GM21526 (cell line): ENCODE measurements at regions not wholly inside any gene's neighbourhood (a gene's known extent, or its start where the extent isn't known, plus 50 kb on each side); places are given as distances from the start of the nearest gene placed in this dataset.

Source experiments
- ATAC-seq: cut with Tn5 transposase; IDR thresholded peaks from one replicate; pipeline ENCODE4 v1.9.1; 2021; ENCODE audit warnings: moderate library complexity; ENCODE audit not compliant: unreplicated experiment, low FRiP score

DNA sequence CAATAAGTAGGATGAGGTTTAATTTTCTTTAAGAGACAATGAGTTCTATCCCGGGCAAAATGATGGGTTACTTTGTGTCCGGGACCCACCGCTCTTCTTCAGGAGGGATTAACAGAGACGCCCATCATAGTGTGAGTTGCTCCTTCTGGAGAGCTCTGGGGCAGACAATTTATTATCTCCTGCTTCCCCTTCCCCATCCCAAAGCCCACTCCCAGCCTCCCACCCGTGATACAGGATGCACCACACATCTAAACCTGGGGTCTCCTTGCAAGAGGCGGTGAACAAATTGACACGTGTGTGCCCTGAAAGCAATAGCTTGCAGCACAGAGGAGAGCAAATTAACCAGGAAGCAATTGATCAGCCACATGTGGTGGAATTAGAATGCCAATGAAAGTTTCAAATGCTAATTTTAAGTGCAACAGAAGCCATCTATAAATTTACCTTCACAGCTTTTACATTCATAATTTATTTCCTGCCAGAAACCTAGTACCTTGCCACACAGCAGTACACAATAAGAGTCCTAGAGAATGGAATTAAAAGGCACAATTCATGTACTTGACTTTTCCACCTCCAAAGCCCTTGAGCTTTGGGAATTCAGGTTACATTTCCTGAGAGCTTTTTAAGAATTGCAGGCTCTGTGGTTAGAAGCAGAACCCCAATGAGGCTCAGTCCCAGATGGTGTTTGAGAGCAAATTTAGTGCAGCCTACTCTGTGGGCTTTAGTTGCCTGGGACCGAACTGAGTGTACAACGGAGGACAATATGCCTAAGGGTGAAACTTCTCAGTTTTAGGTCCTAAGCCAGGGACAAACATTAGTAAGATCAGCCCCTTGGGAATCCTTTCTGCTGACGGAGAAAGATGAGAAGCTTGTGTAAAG is 399.6 kb downstream of the MED10 start:
- no peak for ATAC-seq

DNA sequence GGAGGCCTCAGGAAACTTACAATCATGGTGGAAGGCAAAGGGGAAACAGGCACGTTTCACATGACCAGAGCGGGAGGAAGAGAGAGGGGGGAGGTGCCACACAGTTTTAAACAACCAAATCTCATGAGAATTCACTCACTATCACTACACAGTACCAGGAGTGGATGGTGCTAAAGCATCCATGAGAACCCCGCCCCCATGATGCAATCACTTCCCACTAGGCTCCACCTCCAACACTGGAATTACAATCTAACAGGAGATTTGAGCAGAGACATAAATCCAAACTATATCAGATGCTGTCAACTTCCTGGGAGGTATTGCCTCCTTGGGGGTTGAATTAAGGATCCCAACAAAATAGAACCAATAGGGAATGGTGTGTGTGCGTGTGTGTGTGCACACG is 407.1 kb downstream of the MED10 start:
- no peak for ATAC-seq

DNA sequence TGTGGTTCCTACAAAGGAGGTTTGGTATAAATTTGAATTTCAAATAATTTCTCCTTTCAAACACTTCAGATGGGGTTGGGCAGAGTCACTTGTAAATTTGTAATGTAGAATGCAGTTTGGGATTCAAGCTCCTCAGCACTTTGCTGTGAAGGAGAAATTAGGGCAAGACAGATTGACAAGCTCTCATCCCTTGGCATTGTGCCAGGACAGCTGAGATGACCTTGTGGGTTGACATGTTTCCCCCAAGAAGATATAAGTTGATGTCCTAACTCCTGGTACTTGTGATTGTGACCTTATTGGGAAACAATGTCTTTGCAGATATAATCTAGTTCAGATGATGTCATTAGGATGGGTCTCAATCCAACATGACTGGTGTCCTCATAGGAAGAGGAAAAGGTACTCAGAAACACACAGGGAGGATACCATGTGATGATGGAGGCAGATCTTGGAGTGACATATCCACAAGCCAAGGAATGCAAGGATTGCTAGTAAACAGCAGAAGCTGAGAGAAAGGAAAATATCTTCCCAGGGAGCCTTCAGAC is 408.3 kb downstream of the MED10 start:
- no peak for ATAC-seq

DNA sequence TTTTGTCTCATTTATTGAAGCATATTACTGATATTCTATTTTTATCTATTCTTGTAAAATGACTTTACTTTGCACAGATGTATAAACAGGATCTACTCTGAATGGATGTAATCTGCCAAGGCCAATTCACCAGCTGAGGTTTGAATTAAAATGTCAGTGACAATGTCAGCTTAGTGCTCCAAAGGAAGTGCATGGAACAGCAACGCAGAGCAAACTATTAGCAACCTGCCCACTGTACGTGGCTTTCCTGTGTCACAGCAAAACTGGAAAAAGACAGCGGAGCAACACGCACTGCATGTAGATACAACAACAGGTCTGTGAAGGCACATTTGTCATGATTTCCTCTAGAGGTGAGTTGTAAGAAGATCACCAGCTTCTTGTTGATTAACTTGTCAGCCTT is 409.4 kb downstream of the MED10 start:
- ATAC-seq = no peak

DNA sequence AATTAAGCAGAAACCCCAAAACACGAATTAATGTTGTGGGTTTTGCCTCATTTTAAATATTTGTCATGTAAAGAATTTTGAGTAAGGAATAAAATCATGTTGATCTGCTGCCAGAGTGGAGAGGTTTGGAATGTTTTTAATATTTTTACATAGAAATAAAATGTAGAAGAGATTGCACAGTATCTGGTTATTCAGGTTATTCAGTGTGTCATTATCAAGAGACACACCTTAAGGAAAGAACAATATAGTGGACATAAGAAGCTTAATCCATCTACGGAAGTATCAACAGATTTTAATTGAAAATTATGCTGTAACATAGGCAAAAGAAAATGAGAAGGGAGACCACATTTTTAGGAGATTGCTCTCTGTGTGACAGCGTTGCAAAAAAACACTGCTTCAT is 410.4 kb downstream of the MED10 start:
- ATAC-seq = no peak

DNA sequence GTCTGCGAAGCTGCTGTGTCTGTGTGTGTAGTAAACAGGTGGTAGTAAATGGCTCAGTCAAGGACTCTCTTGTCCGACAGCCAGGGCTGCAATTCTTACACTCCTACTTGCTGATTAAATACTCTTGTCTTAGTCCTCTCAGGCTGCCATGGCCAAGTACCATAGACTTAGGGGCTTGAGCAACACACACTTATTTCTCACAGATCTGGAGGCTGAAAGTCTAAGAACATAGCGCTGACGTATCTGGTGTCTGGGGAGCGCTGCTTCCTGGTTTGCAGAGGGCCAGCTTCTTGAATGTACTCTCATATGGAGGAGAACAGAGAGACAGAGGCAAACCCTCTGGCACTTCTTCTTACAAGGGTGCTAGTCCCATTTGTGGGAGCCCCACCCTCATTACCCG is 411.0 kb downstream of the MED10 start:
- ATAC-seq = no peak

DNA sequence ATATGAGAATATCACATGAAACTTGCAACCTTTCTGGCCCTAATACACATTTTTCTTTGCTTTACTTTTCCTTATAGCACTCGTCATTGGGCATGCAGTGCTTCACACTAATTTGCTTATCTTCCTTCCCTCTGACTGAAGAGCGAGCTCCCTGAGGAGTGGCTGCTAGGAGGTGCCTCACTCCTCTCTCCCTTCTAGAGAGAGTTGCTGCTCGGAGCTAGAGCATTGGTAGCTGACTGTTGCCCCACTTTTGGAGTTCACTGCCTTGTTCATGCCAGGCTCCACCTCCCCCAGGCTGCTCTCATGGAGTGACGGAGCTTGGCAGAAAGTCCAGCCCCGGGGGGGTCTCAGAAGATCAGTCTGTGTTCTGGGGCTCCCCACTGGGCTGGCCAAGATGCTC is 413.2 kb downstream of the MED10 start:
- no peak for ATAC-seq

DNA sequence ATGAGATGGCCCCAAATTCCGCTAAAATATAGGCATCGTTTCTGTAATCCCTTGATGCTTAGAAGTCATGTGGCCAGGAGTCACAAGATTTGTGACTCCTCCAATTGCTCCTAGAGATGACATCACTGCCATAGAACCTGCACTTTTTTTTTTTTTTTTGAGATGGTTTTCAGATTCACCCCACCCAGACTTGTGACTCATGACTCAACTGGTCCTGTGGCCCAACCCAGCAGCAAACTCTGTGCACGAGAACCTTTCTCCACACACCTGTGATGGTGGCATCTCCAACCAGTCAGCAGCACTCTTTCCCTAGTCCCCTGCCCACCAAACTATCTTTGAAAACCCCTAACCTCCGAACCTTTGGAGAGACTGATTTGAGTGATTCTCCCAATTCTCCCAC is 414.0 kb downstream of the MED10 start:
- no peak for ATAC-seq

DNA sequence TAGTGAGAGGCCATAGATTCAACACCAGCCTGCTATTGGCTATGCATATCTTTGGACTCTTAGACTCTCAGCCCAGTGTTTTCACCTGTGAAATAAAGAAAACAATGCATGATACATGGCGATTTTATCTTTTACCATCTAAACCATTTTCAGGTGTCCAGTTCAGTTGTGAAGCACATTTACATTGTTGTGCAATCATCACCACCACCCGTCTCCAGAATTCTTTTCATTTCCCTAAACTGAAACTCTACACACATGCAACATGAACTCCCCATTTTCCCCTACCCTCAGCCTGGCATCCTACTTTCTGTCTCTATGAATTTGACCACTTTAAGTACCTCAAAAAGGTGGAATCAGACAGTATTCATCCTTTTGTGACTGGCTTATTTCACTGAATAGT is 420.6 kb downstream of the MED10 start:
- ATAC-seq = no peak

DNA sequence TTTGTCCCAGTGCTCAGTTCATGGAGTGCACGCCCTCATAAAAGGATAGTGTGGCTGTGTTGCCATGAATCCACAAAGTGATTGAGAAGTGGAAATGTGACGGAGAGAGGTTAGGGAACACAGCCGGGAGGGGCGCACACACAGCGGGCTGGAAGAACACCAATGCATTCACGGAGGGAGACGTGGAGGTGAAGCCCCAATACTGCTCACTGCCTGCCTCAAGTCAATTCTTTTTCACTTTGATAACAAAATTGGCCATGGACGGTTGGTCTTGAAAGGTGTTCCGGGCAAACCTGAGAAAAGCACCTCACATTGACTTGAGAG is 424.1 kb downstream of the MED10 start:
- ATAC-seq = no peak

DNA sequence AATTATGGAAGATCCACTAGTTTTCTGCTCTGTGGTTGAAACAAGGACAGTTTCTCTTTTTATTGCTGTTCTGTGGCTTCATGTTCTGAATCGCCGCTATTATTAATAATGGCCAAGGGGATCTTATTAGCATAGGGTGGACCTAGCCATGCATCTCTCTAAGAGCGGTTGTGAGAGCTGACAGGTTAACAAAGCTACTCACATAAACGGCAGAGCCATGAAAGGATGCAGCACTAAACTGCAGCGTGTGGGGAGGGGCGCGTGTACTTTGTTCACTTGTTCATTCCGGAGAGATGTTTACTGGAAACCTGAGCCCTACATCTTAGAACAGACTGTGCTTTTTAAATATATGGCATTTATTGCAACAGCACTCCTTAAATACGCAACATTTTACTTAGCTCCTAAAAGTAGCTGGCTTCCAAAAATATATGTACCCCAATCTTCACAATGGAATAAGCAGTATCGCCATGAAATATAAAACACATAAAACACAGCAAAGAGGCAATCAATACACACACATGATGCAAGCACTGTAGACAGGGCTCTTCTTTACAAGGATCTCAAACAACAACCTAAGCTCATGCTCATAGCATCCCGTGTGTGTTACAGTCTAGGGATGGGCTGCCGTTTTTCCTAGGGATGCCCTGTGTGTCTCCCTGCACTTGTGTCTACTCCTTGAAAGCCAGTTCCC is 424.6 kb downstream of the MED10 start:
- ATAC-seq = no peak

DNA sequence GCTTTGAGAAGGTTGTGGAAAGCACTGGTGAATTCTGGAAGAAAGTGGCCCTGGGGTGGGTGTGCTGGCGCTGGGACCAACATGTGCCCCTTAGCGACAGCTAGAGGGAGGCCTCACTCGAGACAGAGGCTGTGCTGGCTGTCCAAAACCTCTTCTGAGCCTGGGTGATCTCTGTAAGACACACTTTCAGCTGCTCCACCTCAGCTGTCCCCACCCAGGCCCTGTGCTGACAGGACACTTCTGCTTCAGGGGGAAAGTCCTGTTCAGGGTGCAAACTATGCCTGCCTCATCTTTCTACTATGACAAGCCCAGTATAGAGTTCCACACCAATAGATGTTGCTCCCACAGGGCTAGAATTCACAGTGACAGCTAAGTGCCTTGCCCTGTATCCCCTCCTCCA is 426.4 kb downstream of the MED10 start:
- ATAC-seq = no peak

DNA sequence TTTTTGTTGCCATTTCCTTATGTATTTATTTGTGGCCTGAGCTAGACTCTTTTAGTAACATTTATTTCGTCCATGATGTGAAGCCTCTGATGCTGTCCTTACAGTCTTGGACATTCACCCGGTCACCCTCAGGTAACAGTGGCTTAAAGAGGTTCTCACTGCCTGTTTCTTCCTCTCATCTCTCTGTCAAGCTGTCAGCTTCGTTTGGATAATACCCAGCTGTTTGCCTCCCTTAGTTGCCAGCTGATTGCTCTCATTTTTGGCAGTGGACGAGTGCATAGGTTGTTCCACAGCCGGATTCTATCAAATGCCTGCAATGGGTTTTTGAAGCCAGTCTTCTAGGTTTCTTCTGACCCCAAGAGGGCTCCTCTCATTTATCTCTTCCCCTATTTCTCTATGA is 427.7 kb downstream of the MED10 start:
- no peak for ATAC-seq

DNA sequence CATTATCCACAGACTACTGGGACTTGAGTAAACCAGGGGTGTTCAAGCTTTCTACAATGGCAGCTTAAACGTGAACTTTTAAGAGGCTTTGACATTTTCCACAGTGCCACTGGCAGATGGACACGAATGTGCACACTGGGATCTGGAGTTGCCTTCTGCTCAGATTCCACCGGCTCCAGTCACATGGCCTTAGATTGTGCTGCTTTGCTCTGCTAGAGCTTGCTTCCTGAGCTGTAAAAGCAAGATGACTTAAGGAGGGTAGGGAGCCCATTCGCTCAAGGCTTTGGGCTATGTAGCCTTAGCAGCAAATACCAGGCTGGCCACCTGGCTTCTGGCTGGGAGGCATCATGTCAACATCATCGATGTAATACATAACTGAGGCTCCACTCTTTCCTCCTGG is 436.9 kb downstream of the MED10 start:
- ATAC-seq = no peak

DNA sequence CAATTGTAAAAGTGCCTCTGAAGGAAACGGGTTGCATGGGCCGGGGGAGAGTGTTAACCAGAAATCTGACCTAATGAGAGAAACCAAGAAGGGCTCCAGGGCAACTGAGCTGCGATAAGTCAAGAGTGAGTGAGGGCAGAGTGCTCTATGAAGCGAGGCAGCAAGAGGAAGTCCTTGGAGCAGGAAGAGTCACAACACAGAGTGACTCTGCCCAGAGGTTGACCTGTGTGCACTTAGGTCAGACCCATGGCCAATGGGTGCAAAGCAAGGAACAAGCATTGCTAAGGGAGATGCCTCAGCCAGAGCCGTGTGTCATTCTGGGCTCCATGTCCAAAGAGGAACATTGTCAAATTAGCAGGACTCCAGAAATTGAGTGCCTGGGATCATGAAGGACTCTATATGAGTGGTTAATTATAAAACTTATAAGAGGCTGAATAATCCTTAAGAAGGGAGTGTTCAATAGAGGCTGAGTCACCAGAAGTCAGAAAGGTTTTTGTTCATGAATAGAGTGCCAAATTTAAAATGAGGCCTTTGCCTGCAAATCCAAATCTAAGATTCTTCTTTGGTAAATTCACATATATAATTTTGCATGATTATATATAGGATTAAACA is 438.5 kb downstream of the MED10 start:
- ATAC-seq = no peak

DNA sequence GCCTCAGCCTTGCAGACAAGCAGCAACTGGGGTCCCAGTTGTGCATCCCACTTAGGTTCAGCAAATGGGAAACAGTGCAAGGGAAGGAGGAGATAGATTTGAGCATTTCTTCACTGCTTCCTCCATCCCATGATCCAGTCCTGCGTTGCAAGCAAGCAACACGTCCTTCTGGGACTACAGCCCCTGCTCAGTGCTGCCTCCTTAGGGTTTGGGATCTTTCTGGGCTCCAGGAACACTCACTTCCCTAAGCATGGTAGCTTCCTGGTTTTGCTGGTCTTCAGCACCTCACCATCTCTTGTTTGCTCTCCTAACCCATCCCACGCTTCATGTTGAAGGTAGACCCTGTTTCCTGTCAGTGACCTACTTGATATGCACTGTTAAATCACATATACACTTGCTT is 444.7 kb downstream of the MED10 start:
- ATAC-seq = no peak

DNA sequence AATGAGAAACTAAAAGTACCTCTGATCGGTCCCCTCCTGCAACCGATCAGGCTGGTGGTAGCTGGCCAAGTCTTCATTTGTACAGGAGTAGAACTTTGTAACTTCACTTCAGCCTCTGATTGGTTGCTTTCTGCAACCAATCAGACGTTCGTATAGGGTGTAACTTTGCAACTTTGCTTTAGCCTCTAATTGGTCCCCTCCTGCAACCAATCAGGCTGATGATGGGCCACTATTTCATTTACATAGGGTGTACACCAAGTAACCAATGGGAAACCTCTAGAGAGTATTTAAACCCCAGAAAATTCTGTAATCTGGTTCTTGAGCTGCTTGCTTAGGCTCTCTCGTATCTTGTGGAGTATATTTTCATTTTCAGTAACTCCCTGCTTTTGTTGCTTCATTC is 445.5 kb downstream of the MED10 start:
- ATAC-seq = no peak

DNA sequence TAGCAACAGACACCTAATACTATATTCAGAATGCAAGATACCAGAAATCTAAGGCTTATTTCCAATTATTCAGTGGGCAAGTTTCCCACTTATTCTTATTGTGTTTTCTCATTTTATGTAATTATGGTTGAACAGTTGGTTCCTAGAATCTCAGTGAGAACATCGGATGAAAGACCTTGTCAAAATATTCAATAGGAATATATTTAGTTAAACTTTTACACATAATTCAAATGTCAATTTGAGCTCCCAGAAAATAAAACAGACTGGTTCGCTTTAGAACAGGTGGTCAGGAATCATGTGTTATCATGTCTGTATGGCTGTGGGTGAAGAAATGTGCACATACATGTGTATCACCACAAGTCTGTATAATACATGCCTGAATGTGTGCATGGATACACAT is 447.8 kb downstream of the MED10 start:
- ATAC-seq = no peak

DNA sequence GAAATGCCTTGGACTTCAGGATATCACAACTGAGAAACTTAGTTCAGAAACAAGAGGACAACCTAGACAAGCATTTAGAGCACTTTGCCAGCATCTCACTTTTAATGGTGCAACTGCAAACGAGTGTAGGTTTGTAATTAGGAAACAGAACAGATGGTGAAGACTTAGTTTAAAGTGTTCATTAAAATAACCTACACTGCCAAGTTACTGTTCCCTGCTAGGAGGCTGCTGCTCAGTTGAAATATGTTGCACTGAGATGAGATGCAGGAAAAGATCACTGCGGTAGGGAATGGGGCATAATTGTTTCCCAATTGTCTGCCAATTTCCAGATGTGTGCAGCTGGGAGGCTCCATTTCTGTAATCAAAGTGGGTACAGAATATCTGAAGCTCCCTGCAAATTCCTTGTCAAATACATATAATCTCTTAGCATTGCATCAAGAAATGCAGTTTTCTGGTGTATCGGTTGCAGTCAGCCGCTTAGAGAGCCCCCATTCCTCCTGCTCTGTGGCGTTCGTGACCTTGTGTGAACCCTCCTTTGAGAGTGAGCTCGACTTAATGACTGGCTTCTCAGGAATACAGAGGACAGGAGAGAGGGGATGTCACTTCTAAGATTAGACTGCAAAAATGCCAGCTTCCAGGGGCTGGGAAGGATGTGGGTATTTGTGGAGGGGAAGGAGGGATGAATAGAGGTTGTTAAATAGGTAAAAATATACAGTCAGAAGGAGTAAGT is 448.9 kb downstream of the MED10 start:
- ATAC-seq = no peak

DNA sequence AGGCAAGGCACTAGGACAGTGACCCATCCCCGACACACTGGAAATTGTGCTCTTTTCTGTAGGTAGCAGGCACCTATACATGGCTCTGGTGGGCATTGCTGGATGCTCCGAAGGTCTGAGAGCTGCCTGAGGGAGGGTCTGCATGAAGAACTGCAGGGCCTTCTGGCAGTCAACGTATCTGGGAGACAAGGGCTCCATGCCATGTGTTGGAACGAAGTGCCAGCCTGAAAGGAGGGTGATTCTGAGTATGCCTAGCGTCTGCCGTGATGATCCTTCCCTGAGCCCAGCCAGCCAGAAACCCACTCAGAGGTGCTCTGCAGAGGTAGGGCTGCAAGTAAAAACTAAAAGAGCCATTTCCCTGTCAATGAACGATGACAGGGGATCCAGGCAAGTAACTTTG is 453.2 kb downstream of the MED10 start:
- ATAC-seq = no peak

DNA sequence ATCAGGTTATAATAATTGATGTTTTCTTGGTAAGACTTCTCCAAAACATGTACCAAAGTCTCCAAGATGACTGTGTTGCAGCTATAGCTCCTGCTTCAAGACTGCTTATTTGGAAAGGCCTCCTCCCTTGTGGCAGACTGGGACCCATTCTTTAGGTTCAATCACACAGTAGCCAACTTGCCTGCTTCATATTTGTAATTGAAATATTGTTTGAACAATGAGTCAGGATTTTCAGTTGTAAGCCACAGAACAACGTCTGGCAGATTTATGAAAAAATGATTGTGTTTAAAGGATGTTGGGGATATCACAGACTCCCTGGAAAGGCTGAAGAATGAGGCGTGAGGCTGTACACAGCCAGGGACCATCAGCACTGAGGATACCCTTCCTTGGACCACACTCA is 458.9 kb downstream of the MED10 start:
- no peak for ATAC-seq
